Inflammatory macrophage treated with lipopolysaccharide for 4 hours (primary cell): ENCODE measurements at regions not wholly inside any gene's neighbourhood (a gene's known extent, or its start where the extent isn't known, plus 50 kb on each side); places are given as distances from the start of the nearest gene placed in this dataset.
"Not testable (repeated sequence)": the region's sequence is repeated elsewhere in the genome, so short reads cannot be mapped to it uniquely, and the experiment has no call there.

Experiments used
- DNase-seq: peaks from one replicate; pipeline ENCODE4 v3.0.0-alpha.2; 2020

GRCh38 chr10:105605918-105606317 is 964.8 kb downstream of the SORCS3 start:
- no peak for DNase-seq

- DNase-seq: no peak
These were observed 964.0 kb downstream of the SORCS3 start for GRCh38 chr10:105605104-105605503.

GRCh38 chr10:105598207-105598606 is 957.1 kb downstream of the SORCS3 start:
- no peak for DNase-seq

- no peak for DNase-seq
These were observed 956.2 kb downstream of the SORCS3 start for GRCh38 chr10:105597312-105597711.

GRCh38 chr10:105596749-105597148 is 955.7 kb downstream of the SORCS3 start:
- DNase-seq: no peak

DNA sequence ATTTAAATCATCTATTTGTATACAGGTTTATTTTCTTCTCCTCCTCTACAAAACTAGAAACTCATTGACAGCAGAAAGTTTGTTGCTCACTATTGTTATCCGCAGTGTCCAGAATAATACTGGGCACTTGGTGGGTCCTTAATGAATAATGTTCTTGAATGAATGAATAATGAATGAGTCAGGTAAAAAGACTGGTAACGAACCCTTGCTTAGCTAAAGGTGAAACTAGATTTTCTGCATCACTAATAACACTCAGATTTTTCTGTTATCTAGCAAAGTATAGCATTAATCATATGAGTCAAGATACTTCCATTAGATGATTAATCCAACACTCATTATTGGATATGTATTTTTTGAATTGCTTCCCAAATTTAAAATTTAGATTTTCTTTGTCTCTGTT is 953.2 kb downstream of the SORCS3 start:
- DNase-seq: no peak

DNA sequence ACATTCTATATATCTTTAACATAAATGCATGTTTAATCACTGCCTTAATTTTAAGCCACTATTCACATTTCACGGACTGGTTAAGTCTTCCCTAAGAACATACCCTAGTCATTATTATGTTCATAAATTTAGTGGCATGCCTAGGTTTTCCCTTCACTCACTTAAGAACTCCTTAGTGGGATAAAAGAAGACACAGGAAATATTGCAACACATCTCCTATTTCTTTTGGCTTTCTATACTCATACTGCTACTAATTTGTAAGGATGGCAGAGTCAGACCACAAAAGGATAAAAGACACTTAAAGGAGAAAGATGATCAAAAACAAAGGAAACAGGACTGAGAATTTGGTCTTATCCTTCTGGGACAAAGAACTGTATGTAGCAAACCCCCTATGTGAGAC is 951.4 kb downstream of the SORCS3 start:
- no peak for DNase-seq

- no peak for DNase-seq
These were observed 945.5 kb downstream of the SORCS3 start for GRCh38 chr10:105586451-105587098.

- DNase-seq: no peak
These were observed 944.7 kb downstream of the SORCS3 start for GRCh38 chr10:105585753-105586152.

- DNase-seq: no peak
These were observed 944.1 kb downstream of the SORCS3 start for GRCh38 chr10:105585171-105585570.

- DNase-seq: no peak
These were observed 938.0 kb downstream of the SORCS3 start for GRCh38 chr10:105579112-105579511.

GRCh38 chr10:105577865-105578607 is 936.9 kb downstream of the SORCS3 start:
- DNase-seq: no peak

GRCh38 chr10:105559333-105560097 is 918.4 kb downstream of the SORCS3 start:
- no peak for DNase-seq

DNA sequence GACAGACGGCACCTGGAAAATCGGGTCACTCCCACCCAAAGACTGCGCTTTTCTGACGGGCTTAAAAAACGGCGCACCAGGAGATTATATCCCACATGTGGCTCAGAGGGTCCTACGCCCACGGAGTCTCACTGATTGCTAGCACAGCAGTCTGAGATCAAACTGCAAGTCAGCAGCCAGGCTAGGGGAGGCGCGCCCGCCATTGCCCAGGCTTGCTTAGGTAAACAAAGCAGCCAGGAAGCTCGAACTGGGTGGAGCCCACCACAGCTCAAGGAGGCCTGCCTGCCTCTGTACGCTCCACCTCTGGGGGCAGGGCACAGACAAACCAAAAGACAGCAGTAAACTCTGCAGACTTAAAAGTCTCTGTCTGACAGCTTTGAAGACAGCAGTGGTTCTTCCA is 909.4 kb downstream of the SORCS3 start:
- not testable (repeated sequence) for DNase-seq

- no peak for DNase-seq
These were observed 908.6 kb downstream of the SORCS3 start for GRCh38 chr10:105549731-105550130.

GRCh38 chr10:105545101-105545500 is 904.0 kb downstream of the SORCS3 start:
- no peak for DNase-seq

DNA sequence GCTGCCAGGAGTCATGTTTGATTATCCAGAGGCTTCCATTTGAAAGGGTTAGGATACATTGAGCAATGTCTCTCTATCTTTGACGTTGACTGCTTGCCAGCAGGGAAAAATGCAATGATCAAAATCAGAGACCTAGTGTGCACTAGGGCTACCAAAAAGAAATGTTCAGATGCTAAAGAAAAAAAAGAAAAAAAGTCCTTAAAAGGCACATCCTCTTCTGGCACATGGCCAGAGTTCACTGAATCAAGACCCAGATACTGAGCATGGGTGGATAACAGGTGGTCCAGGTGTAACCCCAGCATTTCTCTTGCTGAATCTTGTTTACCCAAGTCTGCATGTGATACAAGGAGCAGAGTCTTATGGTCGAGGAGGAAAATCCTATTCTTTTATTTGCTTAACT is 899.3 kb downstream of the SORCS3 start:
- no peak for DNase-seq

DNA sequence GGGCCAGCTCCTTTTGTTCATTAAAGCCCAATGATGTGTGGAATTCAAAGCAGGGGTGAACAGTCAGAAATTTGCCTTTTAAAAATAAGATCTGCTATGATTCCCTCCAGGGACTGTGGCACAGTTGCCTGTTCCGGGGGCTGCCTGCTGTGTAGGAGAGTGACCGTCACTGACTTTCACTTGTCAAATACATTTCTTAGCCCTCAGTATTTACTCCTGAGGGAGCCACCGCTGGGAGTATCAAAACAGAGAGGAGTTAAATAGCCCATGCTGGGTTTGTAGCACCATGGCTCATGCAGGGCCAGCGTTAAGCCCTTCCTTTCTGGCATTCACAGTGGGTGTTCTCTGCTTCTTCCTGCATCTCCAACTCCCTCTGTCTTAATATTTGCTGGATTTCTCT is 897.8 kb downstream of the SORCS3 start:
- DNase-seq: no peak

- DNase-seq: no peak
These were observed 894.4 kb downstream of the SORCS3 start for GRCh38 chr10:105535478-105535877.

DNA sequence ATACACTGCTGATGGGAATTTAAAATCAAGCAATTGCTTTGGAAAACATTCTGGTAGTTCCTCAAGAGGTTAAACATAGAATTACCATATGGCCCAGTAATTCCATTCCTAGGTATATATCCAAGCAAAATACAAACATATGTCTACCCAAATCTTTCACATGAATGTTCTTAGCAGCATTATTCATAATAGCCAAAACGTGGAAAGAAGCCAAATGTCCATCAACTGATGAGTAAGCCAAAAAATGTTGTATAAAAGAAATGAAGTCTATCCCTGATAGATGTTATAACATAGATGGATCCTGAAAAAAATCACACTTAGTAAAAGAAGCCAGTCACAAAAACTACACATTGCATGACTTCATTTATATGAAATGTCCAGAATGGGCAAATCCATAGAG is 893.0 kb downstream of the SORCS3 start:
- DNase-seq: no peak

DNA sequence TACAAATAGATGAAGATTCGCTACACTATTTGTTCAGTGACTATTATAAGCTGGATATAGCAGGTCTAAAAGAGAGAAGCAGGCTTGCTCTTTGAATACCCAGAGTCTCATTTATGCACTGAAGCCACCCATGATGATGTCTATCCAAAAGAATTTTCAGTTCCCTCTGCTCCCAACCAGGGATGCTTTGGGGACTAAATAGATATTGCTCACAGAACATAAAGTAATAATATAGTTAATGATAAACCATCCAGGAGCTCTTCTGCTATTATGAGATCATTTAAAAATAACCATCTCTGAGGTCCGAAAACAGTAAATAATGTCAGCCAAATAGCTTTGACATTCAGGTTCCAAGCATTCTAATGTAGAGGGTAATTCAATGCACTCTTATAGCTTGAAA is 875.4 kb downstream of the SORCS3 start:
- no peak for DNase-seq

DNA sequence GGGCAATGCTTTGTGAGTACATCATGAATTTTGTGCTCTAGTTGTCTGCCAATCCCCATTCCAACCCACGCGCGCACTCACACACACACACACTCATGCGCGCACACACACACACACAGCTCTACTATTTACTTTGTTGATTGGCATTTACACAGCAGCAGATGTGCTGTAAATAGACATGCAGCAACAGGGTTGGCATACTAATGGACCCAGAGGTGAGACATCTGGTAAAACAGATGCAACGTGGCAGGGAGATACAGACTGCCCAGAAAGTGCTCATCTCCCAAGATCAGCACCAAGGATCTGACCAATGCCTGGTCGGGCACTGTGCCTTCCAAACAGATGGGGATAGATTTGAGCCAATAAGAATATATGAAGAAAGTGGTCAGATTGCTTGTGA is 873.0 kb downstream of the SORCS3 start:
- no peak for DNase-seq

DNA sequence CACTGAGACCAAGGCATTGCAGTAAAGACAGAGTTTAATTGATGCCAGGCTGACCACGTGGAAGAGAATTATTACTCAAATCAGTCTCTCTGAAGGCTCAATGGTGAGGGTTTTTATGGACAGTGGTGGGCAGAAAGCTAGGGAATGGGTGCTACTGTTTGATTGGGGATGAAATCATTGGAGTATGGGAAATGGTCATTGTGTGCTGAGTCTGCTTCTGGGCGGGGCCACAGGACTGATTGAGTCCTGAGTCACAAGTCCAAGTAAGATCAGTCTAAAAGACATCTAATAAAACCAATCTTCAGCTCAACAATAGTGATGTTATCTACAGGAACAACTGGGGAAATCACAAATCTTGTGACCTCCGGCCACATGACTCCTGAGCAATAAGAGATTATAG is 868.4 kb downstream of the SORCS3 start:
- no peak for DNase-seq

DNA sequence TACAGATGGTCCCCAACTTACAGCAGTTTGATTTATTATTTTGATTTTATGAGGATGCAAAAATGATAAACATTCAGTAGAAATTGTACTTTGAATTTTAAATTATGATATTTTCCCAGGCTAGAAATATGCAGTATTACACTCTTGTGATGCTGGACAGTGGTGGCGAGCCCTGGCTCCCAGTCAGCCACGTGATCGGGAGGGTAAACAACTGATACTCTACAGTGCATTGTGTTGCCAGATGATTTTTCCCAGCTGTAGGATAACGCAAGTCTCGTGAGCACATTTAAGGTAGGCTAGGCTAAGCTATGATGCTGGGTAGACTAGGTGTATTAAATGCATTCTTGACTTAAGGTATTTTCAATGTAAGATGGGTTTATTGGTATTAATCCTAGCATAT is 865.2 kb downstream of the SORCS3 start:
- DNase-seq: no peak
